PFSK-1 (cell line): ENCODE measurements at regions not wholly inside any gene's neighbourhood (a gene's known extent, or its start where the extent isn't known, plus 50 kb on each side); places are given as distances from the start of the nearest gene placed in this dataset.

ENCODE experiments used
- FOXP2 ChIP-seq: optimal IDR thresholded peaks from 2 replicates; pipeline ENCODE3; 2011; ENCODE audit warnings: borderline replicate concordance, control low read depth, inconsistent platforms; ENCODE audit not compliant: insufficient read depth; ENCODE audit errors: extremely low read length, extremely low read depth
- POLR2AphosphoS5 ChIP-seq: IDR thresholded peaks from 2 replicates; pipeline ENCODE4 v1.6.1; 2012; ENCODE audit warnings: low read depth, mild to moderate bottlenecking, control low read depth, low read length, moderate library complexity
- REST ChIP-seq, 2 experiments: IDR thresholded peaks; 2 replicates each; pipeline versions ENCODE4 v1.6.1 to v1.8.0; 2011 to 2012; ENCODE audit warnings: low read depth in 2 of 2, low read length in 2 of 2, control low read depth in 1 of 2, inconsistent platforms in 1 of 2, mild to moderate bottlenecking in 1 of 2, moderate library complexity in 1 of 2; ENCODE audit not compliant: insufficient read depth in 1 of 2
- SIN3A ChIP-seq: IDR thresholded peaks from 2 replicates; pipeline ENCODE4 v1.6.1; 2012; ENCODE audit warnings: mild to moderate bottlenecking, low read length, moderate library complexity, borderline replicate concordance; ENCODE audit not compliant: insufficient read depth
- TAF1 ChIP-seq: IDR thresholded peaks from 2 replicates; pipeline ENCODE4 v1.6.1; 2012; ENCODE audit warnings: low read length, control low read depth, borderline replicate concordance; ENCODE audit not compliant: insufficient read depth

DNA sequence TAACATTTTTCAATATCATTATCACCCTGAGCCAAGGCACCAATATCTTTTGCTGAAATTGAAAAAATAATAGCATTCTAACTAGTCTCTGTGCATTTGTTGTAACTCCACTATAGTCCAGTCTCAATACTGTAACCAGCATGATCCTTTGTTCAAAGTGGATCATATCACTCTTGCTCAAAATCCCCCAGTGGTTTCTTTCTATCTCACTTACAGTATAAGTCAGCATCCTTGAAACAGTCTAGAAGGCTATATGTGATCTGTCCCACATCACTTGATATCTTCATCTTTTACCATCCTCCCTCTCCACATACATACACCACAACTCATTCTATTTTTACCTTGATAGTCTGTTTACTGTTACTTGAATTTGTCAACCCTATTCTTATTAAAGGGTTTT is 435.7 kb downstream of the CCER1 start:
- TF ChIP-seq REST (IDR thresholded peaks at IDR 0.05; ENCODE audit: insufficient read depth in 1 of 2, low read depth in 2 of 2, low read length in 2 of 2) (no peak), POLR2AphosphoS5 (no peak), FOXP2 (no peak), SIN3A (no peak), TAF1 (no peak)
